NCI-H526 treated with DMSO at 0.1 percent for 48 hours (cell line): ENCODE measurements at regions not wholly inside any gene's neighbourhood (a gene's known extent, or its start where the extent isn't known, plus 50 kb on each side); places are given as distances from the start of the nearest gene placed in this dataset.
"Not testable (repeated sequence)": the region's sequence is repeated elsewhere in the genome, so short reads cannot be mapped to it uniquely, and the experiment has no call there.

Source experiments
- DNase-seq: peaks from one replicate; lab custom pipeline; 2025; lab: John Stamatoyannopoulos, UW

DNA sequence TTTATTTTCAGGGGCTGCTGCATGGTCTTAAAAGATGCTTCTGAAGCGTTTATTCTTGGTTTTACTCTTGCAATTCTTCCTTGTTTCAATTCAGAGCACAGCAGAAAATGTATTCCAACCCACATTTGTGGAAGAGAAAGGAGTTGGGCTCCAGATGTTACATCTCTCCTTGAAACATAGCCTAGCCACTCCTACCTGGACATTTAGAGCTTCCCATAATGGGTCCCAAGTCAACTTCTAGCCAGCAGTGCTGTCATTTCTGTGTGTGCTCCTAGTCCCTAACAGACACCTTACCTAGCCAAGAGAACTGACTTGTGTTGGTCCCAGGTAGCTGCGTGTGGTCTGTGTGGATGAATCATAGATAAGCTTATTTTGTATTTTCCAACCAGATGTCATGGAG, 61.2 kb upstream of the ANKRD55 start:
- DNase-seq, result no peak

- DNase-seq, result not testable (repeated sequence)
Measured at GRCh38 chr5:56292874-56293273, 59.7 kb upstream of the ANKRD55 start.

DNA sequence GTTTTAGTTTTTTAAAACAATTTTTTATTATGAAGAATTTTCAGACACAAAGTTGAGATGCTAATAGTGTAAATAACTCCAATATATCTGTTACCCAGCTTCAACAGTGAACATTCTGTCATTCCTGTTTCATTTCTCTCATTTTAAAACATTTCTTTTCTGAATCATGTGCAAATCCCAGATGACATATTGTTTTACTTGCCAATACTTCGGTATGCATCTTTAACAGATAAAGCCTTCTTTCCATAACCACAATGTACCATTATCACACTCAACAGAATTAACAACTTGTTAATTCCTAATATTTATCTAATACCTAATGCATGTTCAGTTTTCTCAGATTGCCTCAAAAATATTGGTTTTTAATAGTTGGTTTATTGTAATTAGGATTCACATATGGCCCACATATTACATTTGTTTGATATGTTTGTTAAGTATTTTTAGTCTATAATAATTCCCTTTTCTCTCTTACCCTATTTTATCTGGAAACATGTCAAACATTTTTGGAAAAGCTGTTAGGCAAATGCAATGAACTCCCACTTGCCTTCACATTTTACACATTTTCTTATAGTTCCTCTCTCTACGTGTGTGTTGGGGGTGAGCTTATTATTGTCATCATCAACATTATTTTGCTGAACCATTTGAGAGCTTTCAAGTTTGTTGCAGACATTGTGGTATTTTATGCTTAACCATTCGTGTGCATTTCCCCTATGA, 58.7 kb upstream of the ANKRD55 start:
- DNase-seq, result no peak

DNA sequence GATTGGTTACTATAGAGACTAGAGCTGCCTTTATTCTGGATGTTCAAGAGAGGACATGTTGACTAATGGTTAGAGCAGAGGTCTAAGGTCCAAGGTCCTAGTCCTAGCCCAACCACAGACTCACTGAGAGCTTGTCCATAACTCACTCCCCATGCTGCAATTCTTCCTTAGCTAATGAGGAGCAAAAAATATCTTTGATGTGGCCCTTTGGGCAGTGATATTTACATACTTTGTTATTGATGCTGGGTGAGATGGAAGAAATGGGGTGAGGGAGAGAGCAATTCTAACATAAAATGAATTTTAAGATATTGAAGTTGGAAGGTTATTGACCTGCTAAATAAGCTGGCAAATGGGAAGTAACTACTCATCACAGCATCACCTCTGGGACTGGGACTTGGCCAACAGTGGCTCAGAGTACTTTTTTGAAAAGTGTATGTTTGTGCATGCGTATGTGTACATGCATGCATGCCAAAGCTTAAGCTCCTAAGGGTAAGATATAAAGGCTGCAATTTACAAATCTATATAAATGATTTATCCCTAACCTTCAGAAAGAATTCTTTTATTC, 58.0 kb upstream of the ANKRD55 start:
- no peak for DNase-seq

DNA sequence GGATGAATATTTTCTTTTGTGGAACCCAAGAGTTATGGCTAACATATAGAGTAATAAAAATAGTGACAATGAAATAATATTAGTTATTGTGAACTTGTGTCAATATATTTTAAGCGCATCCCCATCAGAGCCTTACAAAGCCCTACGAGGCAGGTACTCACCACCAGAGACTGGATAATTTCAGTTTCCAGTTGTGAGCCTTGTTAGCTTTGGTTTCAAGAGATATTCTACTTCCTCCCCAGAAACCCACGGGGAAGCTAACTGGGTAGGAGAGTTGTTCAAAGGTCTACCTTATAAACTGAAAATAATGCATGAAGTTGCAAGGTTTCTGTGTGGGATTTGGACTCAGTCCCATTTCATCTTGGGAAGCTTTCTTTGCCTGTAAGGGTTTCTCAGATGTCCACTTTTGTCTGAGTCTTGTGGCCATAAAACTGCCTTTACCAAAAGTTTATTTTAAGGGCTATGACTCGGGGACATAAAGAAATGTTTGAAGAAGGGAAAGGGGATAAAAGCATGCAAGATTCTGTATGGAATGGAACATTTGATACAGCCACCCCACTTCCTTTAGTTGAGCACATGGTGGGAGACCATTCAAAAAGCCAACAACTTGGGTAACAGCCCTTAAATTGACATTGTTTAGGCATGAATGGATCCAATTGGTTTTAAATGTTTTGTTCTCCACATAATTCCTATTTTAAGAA, 57.4 kb upstream of the ANKRD55 start:
- DNase-seq, result no peak

GRCh38 chr5:56289602-56289987, 56.5 kb upstream of the ANKRD55 start:
- DNase-seq, result no peak

GRCh38 chr5:56288873-56289601, 55.9 kb upstream of the ANKRD55 start:
- DNase-seq, result no peak

- no peak for DNase-seq
Measured at GRCh38 chr5:56286015-56286884, 53.1 kb upstream of the ANKRD55 start.

GRCh38 chr5:56282951-56283350, 49.8 kb upstream of the ANKRD55 start:
- no peak for DNase-seq
